GM21723 (cell line): ENCODE measurements at regions not wholly inside any gene's neighbourhood (a gene's known extent, or its start where the extent isn't known, plus 50 kb on each side); places are given as distances from the start of the nearest gene placed in this dataset.
"Not testable (repeated sequence)": the region's sequence is repeated elsewhere in the genome, so short reads cannot be mapped to it uniquely, and the experiment has no call there.

Experiments used
- ATAC-seq: cut with Tn5 transposase; IDR thresholded peaks from one replicate; pipeline ENCODE4 v1.9.1; 2021; ENCODE audit warnings: mild to moderate bottlenecking, moderate library complexity; ENCODE audit not compliant: unreplicated experiment

GRCh38 chr6:6861351-6861894 is 246.3 kb upstream of the RREB1 start:
- ATAC-seq, result no peak

DNA sequence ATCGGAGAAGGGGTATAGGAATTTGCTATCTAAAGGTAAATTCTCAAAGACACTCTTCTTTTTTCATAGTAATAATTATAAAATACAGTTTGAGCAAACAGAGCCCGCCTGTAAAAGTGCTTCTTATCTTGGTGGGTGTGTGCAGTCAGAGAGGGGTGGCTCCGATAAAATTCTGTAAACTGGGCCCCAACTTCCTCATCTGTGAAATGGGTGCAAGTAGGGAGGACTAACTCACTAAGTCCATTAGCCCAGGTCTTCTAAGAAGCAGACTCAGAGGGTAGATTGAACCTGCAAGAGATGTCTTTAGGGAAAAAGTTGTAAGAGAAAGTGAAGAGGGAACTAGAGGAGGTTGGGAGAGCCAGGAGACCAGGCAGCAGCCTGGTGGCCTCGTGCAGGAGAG is 245.8 kb upstream of the RREB1 start:
- no peak for ATAC-seq

- ATAC-seq, result no peak
These were observed 243.7 kb upstream of the RREB1 start for GRCh38 chr6:6863970-6864639.

DNA sequence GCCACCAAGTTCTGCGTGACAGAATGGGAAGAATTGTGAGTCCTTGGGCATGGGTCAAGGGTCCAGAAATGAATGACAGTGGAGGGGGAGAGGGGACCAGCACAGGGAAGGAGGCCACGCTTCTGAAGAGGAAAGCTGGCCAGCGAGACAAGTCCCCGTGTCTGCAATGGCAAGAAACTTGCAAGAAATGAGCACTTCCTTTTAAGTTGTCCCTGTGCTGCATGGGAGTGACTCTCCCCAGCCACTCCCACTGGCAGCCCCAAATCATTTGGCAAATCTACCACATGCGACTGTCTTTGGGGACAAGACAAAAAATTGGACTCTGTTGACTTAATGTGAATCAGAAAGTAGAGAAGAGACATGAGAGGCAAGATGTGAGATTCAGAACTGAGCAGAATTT is 242.2 kb upstream of the RREB1 start:
- ATAC-seq, result no peak

DNA sequence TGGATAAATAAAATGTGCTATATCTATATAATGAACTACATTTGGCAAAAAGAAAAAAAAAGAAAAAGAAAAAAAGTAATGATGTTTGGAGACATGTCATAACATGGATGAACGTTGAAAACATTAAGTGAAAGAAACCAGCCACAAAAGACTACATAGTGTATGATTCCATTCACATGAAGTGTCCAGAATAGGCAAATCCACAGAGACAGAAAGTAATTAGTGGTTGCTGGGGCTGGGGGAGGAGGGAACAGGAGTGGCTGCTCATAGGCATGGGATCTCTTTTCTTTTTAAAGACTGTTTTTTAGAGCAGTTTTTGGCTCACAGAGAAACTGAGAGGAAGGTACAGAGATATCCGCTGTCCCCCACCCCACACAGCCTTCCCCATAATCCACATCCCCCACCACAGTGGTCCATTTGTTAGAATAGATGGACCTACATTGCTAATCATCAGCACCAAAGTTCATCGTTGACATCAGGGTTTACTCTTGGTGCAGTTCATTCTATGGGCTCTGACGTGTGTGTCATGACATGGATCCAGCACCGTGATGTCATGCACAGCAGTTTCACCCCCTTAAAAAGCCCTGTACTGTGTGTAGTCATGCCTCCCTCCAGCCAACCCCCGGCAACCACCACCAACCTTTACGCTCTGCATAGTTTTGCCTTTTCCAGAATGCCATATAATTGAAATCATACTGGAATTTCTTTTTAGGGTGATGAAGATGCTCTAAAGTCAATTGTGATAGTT is 240.9 kb upstream of the RREB1 start:
- no peak for ATAC-seq

GRCh38 chr6:6867404-6867799 is 240.4 kb upstream of the RREB1 start:
- no peak for ATAC-seq

- no peak for ATAC-seq
These were observed 238.7 kb upstream of the RREB1 start for GRCh38 chr6:6869094-6869493.

DNA sequence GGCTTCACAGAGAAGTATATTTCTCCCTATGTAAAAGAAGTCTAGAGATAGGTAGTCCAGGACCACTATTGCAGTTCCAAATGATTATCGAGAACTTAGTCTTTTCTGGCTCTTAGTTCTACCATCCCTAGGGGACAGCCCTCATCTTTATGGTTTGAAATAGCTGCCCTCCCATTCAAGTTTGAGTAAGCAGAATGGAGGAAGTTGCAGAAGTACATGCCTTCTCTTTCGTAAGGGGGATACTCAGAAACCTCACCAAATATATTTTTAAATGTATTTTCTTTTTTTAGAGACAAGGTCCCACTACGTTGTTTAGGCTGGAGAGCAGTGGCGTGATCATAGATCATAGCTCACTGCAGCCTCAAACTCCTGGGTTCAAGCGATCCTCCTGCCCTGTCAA is 236.8 kb upstream of the RREB1 start:
- ATAC-seq, result no peak

DNA sequence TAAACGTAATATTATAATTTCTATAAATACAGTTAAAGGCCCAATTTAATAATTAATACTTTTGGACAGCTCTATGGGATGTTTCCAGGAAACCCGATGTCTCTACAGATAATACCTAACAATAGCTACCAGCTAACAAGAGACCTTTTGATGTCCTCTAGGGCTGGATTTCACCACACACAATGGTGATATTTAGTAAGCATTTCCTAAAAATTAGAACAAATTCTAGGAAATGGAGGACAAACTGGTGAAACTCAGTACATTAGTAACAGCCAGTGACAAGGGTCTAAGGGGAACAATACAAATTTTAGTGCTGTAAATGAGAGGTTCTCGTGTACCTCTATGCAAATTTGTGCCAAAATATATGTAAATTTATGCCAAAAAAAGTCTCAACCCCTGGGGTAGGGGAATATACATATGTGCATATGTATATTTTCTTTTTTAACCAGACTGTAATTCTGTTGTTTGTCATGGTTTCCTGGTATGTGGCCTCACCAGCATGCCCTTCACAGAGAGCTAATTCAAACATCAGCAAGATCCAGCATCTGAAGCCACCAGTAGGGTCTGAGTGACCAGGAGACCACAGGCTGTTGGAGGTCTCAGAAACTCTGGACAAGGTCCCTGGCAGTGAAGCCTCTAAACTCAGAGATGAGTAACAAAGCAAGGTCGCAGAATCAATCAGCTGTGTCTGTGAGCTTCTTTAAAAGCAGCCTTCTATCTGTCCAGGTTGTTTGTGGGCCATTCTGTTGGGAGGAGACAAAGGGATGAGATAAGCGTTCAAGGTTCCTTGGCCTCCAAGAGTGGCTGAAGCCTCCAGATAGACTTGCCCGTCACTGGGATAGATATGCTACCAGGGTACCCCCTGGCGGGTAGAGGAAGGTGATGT is 235.1 kb upstream of the RREB1 start:
- no peak for ATAC-seq

DNA sequence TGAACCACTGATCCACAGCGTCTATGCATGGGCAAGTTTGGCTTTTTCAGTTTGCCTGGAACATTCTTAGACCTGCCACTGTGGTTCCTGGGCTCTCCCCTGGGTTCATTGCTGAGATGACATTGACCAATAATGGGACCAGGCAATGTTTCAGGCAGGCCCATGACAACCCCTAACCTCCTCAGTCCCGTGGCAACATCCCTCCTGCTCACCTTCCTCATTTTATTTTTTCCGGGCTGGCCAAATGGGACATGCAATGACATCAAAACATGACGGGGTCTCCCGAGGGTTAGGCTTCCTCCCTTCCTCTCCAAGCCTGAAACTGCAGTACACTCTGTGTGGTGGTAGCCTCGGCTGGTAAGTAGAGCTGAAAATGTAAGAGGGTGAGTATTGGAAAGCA is 234.0 kb upstream of the RREB1 start:
- ATAC-seq, result no peak

DNA sequence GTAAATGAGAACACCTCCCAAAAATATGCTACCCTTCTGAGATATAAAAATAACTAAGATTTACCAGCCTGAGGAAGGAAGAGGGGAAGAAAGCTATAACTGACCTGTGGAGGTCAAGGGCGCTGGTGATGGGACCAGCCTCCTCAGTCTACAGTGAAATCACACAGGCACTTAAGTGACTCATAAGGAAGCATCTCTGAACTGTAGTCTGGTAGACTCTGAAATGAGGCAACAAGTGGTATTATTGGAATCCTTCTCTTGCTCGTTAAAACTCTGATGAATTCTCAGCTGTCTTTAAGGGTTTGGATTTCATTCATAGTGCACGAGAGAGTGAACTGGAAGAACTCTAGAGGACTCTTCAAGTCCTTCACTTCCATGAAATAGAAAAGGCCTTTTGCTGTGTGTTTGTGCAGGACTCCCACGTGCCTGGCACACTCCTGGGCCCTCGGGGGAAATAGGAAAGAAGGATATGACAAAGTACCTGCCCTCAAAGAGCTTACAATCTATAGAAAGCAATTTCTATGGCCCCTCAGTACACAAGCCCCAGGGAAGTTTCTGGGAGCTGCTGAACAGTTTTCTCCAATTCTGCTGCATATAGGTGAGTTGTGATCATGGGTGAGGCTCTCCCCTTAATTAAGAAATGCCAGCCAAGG is 231.8 kb upstream of the RREB1 start:
- ATAC-seq, result no peak

DNA sequence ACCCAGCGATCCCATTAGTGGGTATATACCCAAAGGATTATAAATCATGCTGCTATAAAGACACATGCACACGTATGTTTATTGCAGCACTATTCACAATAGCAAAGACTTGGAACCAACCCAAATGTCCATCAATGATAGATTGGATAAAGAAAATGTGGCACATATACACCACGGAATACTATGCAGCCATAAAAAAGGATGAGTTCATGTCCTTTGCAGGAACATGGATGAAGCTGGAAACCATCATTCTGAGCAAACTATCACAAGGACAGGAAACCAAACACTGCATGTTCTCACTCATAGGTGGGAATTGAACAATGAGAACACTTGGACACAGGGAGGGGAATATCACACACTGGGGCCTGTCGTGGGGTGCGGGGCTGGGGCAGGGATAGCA is 230.0 kb upstream of the RREB1 start:
- ATAC-seq, result not testable (repeated sequence)

DNA sequence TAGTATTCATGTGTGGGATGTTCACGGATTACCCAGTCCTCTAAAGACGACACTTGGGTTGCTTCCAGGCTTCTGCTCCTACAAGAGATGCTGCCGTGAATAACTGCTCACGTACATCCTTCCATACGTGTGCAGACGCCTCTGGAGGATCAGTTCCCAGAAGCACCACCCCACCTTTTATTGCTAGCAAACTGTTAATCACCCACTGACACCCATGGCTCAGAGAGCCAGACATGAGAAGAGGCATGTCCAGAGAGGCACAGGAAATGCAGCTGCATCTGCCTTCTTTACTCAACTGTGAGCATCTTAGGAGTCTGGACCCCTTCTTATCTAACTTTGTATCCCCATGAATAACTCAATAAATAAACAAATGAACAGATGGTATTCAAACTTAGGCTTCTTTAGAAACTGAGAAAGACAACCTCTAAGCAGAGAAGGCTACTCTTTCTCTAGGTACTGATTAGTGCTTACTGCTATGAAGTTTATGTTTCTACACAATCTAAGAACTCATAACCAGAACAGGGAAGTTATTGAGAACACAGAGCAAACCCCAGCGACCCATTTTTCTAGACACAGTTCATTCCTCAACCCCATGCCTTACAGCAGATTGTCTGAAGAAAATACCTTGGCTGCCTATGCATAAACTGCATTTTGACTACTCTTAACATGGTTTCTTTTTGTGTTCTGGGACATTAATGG is 228.7 kb upstream of the RREB1 start:
- peak; percentile 60 for ATAC-seq

GRCh38 chr6:6879586-6879974 is 228.2 kb upstream of the RREB1 start:
- ATAC-seq, result peak; percentile 23

DNA sequence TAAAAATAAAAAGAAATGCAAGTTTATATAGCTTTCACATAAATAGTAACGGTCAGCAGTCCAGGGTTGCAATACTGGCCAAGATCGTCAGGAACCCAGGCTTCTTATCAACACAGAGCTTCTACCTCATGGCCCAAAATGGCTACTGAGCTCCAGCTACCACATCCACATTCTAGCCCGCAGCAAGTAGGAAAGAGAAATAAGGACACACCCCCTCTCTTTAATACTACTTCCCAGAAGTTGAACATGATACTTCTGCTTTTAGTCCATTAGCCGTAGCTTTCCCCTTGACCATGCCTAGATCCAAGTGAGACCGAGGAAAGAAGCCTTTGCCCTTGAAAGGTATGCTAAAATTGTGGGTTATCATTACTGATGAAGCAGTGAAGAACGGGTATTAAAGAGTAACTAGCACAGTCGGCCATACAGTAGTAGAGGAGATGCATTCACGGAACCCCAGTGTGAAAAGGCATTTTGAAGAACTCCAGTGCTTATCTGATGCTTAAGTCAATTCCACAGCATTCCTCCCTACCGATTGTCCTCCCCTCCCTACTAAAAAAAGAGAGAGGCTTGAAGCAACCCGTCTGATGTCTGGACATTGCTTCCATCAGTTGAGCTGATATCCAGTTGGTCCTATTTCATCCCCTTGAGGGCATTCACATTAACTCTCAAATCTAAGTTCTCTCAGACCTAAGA is 226.9 kb upstream of the RREB1 start:
- ATAC-seq, result no peak

GRCh38 chr6:6881438-6882225 is 226.1 kb upstream of the RREB1 start:
- ATAC-seq, result no peak

DNA sequence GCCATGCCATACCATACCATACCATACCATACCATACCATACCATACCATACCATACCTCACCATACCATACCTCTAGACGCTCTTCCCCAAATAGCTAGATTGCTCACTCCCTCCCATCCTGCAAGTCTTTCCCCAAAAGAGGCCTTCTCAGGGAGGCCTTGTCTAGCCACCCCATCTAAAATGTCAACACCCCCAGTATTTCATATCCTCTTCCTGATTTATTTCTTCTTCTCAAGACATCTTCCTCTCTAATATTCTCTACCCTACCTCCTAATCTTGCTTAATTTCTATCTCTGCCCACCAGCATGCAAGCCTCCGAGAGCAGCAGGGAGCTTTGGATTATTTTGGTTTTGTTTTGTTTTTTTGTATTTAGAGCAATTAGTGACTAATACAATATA is 225.2 kb upstream of the RREB1 start:
- no peak for ATAC-seq

GRCh38 chr6:6883011-6883410 is 224.8 kb upstream of the RREB1 start:
- ATAC-seq, result no peak

- ATAC-seq, result no peak
These were observed 223.6 kb upstream of the RREB1 start for GRCh38 chr6:6884193-6884627.
